Neural progenitor cell (in vitro differentiated cells): ENCODE measurements at regions not wholly inside any gene's neighbourhood (a gene's known extent, or its start where the extent isn't known, plus 50 kb on each side); places are given as distances from the start of the nearest gene placed in this dataset.

Experiments
- EZH2 ChIP-seq: fragments of 200-600 bp; sonication (generic); IDR thresholded peaks from 2 replicates; pipeline ENCODE4 v1.6.1; 2017; ENCODE audit warnings: antibody characterized with exemption, mild to moderate bottlenecking, moderate library complexity
- TF ChIP-seq, protein P1 (sequence below): fragments of 200-600 bp; sonication (generic); IDR thresholded peaks from 2 replicates; pipeline ENCODE4 v1.5.1; 2017; ENCODE audit warnings: antibody characterized with exemption, mild to moderate bottlenecking

DNA sequence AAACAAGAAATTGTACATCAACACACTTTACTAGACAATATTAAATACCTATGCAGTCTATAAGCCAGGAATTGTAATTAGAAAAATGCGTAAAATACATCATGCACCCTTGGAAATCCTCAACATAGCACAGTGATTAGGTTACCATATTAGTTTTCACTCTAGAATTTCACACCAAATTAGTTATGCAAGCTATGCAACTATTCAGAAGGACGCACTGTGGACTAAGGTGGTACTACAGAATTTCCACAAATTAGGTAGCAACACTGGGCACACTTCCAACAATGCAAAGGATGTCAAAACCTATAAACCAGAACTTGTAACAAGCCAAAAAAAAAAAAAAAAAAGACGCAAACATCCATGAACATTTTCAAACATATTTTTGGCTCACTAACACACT, 71.1 kb upstream of the ZCCHC13 start:
- TF ChIP-seq, protein P1, sequence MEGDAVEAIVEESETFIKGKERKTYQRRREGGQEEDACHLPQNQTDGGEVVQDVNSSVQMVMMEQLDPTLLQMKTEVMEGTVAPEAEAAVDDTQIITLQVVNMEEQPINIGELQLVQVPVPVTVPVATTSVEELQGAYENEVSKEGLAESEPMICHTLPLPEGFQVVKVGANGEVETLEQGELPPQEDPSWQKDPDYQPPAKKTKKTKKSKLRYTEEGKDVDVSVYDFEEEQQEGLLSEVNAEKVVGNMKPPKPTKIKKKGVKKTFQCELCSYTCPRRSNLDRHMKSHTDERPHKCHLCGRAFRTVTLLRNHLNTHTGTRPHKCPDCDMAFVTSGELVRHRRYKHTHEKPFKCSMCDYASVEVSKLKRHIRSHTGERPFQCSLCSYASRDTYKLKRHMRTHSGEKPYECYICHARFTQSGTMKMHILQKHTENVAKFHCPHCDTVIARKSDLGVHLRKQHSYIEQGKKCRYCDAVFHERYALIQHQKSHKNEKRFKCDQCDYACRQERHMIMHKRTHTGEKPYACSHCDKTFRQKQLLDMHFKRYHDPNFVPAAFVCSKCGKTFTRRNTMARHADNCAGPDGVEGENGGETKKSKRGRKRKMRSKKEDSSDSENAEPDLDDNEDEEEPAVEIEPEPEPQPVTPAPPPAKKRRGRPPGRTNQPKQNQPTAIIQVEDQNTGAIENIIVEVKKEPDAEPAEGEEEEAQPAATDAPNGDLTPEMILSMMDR = peak; percentile 4
- TF ChIP-seq EZH2 = no peak
